ENCODE measurements at regions not wholly inside any gene's neighbourhood (a gene's known extent, or its start where the extent isn't known, plus 50 kb on each side); places are given as distances from the start of the nearest gene placed in this dataset.

- no peak for TF ChIP-seq POLR2A (IDR thresholded peaks at IDR 0.05)
- TF ChIP-seq, protein P1, sequence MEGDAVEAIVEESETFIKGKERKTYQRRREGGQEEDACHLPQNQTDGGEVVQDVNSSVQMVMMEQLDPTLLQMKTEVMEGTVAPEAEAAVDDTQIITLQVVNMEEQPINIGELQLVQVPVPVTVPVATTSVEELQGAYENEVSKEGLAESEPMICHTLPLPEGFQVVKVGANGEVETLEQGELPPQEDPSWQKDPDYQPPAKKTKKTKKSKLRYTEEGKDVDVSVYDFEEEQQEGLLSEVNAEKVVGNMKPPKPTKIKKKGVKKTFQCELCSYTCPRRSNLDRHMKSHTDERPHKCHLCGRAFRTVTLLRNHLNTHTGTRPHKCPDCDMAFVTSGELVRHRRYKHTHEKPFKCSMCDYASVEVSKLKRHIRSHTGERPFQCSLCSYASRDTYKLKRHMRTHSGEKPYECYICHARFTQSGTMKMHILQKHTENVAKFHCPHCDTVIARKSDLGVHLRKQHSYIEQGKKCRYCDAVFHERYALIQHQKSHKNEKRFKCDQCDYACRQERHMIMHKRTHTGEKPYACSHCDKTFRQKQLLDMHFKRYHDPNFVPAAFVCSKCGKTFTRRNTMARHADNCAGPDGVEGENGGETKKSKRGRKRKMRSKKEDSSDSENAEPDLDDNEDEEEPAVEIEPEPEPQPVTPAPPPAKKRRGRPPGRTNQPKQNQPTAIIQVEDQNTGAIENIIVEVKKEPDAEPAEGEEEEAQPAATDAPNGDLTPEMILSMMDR (IDR thresholded peaks at IDR 0.05): no peak
Measured at GRCh38 chr7:108686494-108686893, 116.8 kb downstream of the DNAJB9 start.

Data from uterus (tissue), 2 donors.